H1 (cell line): ENCODE measurements at regions not wholly inside any gene's neighbourhood (a gene's known extent, or its start where the extent isn't known, plus 50 kb on each side); places are given as distances from the start of the nearest gene placed in this dataset.

Source experiments
- CTCF ChIA-PET: fragments of 300-600 bp; sonication (Branson Sonifier 250); formaldehyde crosslinking; loops from one replicate; lab custom pipeline; 2021; ENCODE audit not compliant: partially characterized antibody; lab: Charles Lee
- POLR2A ChIA-PET: fragments of 300-600 bp; sonication (Branson Sonifier 250); formaldehyde crosslinking; loops from one replicate; lab custom pipeline; 2021; ENCODE audit warnings: inconsistent platforms; ENCODE audit not compliant: partially characterized antibody; lab: Charles Lee
- DNase-seq, 2 experiments: peaks; one replicate each; pipeline versions ENCODE4 v3.0.0 to v3.0.0-alpha.2; 2010 to 2022; ENCODE audit warnings: low spot score in 2 of 2, low read depth in 1 of 2, mixed read lengths in 1 of 2
- FAIRE-seq: peaks from 2 replicates; lab custom pipeline; 2011; peaks lifted over from hg19 to GRCh38; lab: Jason Lieb, UNC
- H2AFZ ChIP-seq: 2 replicates; pipeline ENCODE4 v1.8.1; 2012; ENCODE audit warnings: low read length, inconsistent platforms
- H2AK5ac ChIP-seq: 2 replicates; pipeline ENCODE4 v1.6.1; 2013; ENCODE audit warnings: low read depth, low read length
- H2BK120ac ChIP-seq: replicated peaks from 2 replicates; pipeline ENCODE3; 2013; ENCODE audit warnings: low read depth, low read length, inconsistent platforms
- H2BK12ac ChIP-seq: 2 replicates; pipeline ENCODE4 v1.6.1; 2013; ENCODE audit warnings: low read depth, low read length
- H2BK15ac ChIP-seq: 2 replicates; pipeline ENCODE4 v1.6.1; 2013; ENCODE audit warnings: low read length
- H2BK20ac ChIP-seq: 2 replicates; pipeline ENCODE4 v1.6.1; 2013; ENCODE audit warnings: low read length
- H2BK5ac ChIP-seq: 2 replicates; pipeline ENCODE4 v1.6.1; 2013; ENCODE audit warnings: low read depth, low read length
- H3K14ac ChIP-seq: 2 replicates; pipeline ENCODE4 v1.6.1; 2013; ENCODE audit warnings: inconsistent platforms; ENCODE audit not compliant: insufficient read length
- H3K18ac ChIP-seq: 2 replicates; pipeline ENCODE4 v1.6.1; 2013; ENCODE audit warnings: low read length; ENCODE audit errors: extremely low read depth
- H3K23ac ChIP-seq: 2 replicates; pipeline ENCODE4 v1.6.1; 2013; ENCODE audit warnings: inconsistent platforms; ENCODE audit not compliant: insufficient read length
- H3K23me2 ChIP-seq: 2 replicates; pipeline ENCODE4 v1.6.1; 2013; ENCODE audit warnings: low read depth, low read length
- H3K27ac ChIP-seq: 2 replicates; pipeline ENCODE4 v1.6.1; 2011; ENCODE audit warnings: low read depth, low read length, inconsistent platforms
- H3K27me3 ChIP-seq, 4 experiments: replicated peaks in 1 of 4; 1 replicate in 1 of 4; 2 replicates in 3 of 4; pipeline versions ENCODE4 v1.6.1 to v1.8.1; 2011 to 2013; ENCODE audit warnings: low read length in 3 of 4, mild to moderate bottlenecking in 3 of 4, inconsistent platforms in 2 of 4, mixed read lengths in 2 of 4, moderate library complexity in 1 of 4; ENCODE audit not compliant: control insufficient read depth in 3 of 4, insufficient read depth in 3 of 4; ENCODE audit errors: extremely low read depth in 1 of 4
- H3K36me3 ChIP-seq, 4 experiments: 2 replicates each; pipeline versions ENCODE4 v1.6.1 to v1.8.1; 2011 to 2013; ENCODE audit warnings: mild to moderate bottlenecking in 4 of 4, low read length in 3 of 4, moderate library complexity in 2 of 4, control low read depth in 1 of 4, inconsistent platforms in 1 of 4; ENCODE audit not compliant: insufficient read depth in 4 of 4, control insufficient read depth in 2 of 4
- H3K4ac ChIP-seq: replicated peaks from 2 replicates; pipeline ENCODE3; 2013; ENCODE audit warnings: low read length, low read depth, mixed read lengths, inconsistent platforms; ENCODE audit not compliant: insufficient read length
- H3K4me1 ChIP-seq, 4 experiments: replicated peaks in 1 of 4; 1 replicate in 1 of 4; 2 replicates in 3 of 4; pipeline versions ENCODE4 v1.6.1 to v1.8.1; 2011 to 2013; ENCODE audit warnings: low read length in 3 of 4, inconsistent platforms in 2 of 4, mixed read lengths in 1 of 4; ENCODE audit not compliant: insufficient read depth in 4 of 4, control insufficient read depth in 3 of 4
- H3K4me2 ChIP-seq, 2 experiments: 2 replicates each; pipeline versions ENCODE4 v1.6.1 to v1.8.1; 2011 to 2013; ENCODE audit warnings: low read depth in 2 of 2, low read length in 2 of 2, control low read depth in 1 of 2, inconsistent platforms in 1 of 2, mild to moderate bottlenecking in 1 of 2; ENCODE audit not compliant: insufficient read depth in 1 of 2
- H3K4me3 ChIP-seq, 4 experiments: fragments of 200-600, 300-600 bp in 1 of 4; sonication (generic), shearing (Covaris generic), sonication (Bioruptor Twin) in 1 of 4; 2 replicates each; pipeline versions ENCODE4 v1.5.1 to v1.8.1; 2011 to 2016; ENCODE audit warnings: low read length in 4 of 4, low read depth in 3 of 4, control low read depth in 2 of 4, inconsistent platforms in 2 of 4, mild to moderate bottlenecking in 2 of 4, mixed read lengths in 1 of 4, moderate library complexity in 1 of 4; ENCODE audit not compliant: insufficient read depth in 2 of 4; ENCODE audit errors: extremely low read depth in 1 of 4
- H3K56ac ChIP-seq: replicated peaks from 2 replicates; pipeline ENCODE3; 2013; ENCODE audit warnings: low read depth, mild to moderate bottlenecking, mixed read lengths, low read length, inconsistent platforms; ENCODE audit not compliant: insufficient read length
- H3K79me1 ChIP-seq: 2 replicates; pipeline ENCODE4 v1.6.1; 2013; ENCODE audit warnings: low read depth, low read length, control low read depth
- H3K79me2 ChIP-seq, 2 experiments: 2 replicates each; pipeline versions ENCODE4 v1.6.1 to v1.8.1; 2012 to 2013; ENCODE audit warnings: low read length in 2 of 2, mild to moderate bottlenecking in 2 of 2, inconsistent platforms in 1 of 2; ENCODE audit not compliant: insufficient read depth in 2 of 2, control insufficient read depth in 1 of 2
- H3K9ac ChIP-seq, 4 experiments: replicated peaks in 1 of 4; 1 replicate in 1 of 4; 2 replicates in 3 of 4; pipeline versions ENCODE4 v1.6.1 to v1.8.1; 2011 to 2013; ENCODE audit warnings: low read depth in 3 of 4, low read length in 3 of 4, control low read depth in 2 of 4, mild to moderate bottlenecking in 2 of 4, moderate library complexity in 2 of 4, inconsistent platforms in 1 of 4; ENCODE audit errors: extremely low read depth in 1 of 4
- H3K9me3 ChIP-seq, 2 experiments: 2 replicates each; pipeline versions ENCODE4 v1.6.1 to v1.8.1; 2012 to 2013; ENCODE audit warnings: mild to moderate bottlenecking in 2 of 2, moderate library complexity in 2 of 2, control low read depth in 1 of 2, inconsistent platforms in 1 of 2, low read depth in 1 of 2, low read length in 1 of 2, mixed read lengths in 1 of 2; ENCODE audit not compliant: insufficient read depth in 2 of 2
- H4K20me1 ChIP-seq, 2 experiments: replicated peaks in 1 of 2; 2 replicates each; pipeline versions ENCODE3 to v1.8.1; 2011 to 2013; ENCODE audit warnings: inconsistent platforms in 2 of 2, low read length in 2 of 2, mild to moderate bottlenecking in 1 of 2; ENCODE audit not compliant: insufficient read depth in 2 of 2, control insufficient read depth in 1 of 2
- H4K5ac ChIP-seq: 2 replicates; pipeline ENCODE4 v1.6.1; 2013; ENCODE audit warnings: low read length, low read depth, mixed read lengths, inconsistent platforms; ENCODE audit not compliant: insufficient read length
- H4K8ac ChIP-seq: 2 replicates; pipeline ENCODE4 v1.8.0; 2013; ENCODE audit warnings: mild to moderate bottlenecking, moderate library complexity, low read length, inconsistent platforms; ENCODE audit not compliant: insufficient read depth; ENCODE audit errors: extremely low read depth
- H4K91ac ChIP-seq: replicated peaks from 2 replicates; pipeline ENCODE3; 2013; ENCODE audit warnings: low read length, mixed read lengths, inconsistent platforms; ENCODE audit not compliant: insufficient read length
- BCL11A ChIP-seq, 2 experiments: IDR thresholded peaks; one replicate each; pipeline ENCODE4 v1.6.1; 2011; ENCODE audit warnings: low read depth in 2 of 2, low read length in 2 of 2, mild to moderate bottlenecking in 2 of 2
- KDM5A ChIP-seq: fragments of 200-600 bp; IDR thresholded peaks from 2 replicates; pipeline ENCODE4 v1.7.1; 2012; ENCODE audit warnings: mild to moderate bottlenecking, low read length, inconsistent platforms, mixed read lengths
- NANOG ChIP-seq: IDR thresholded peaks from 2 replicates; pipeline ENCODE4 v1.6.1; 2011; ENCODE audit warnings: low read length, low read depth, mild to moderate bottlenecking, inconsistent platforms; ENCODE audit not compliant: insufficient read depth, poor library complexity, severe bottlenecking
- NRF1 ChIP-seq: IDR thresholded peaks from 2 replicates; pipeline ENCODE4 v1.6.1; 2011; ENCODE audit warnings: mild to moderate bottlenecking, low read depth, low read length, improper control_type of control experiment
- SP1 ChIP-seq: IDR thresholded peaks from 2 replicates; pipeline ENCODE4 v1.6.1; 2011; ENCODE audit warnings: low read depth, low read length
- WGBS, 2 experiments: shearing (Covaris generic) in 1 of 2; methylation state at CpG; one replicate each; pipeline versions ENCODE4 v1.1.6 to v1.1.7; 2013 to 2015; ENCODE audit warnings: low lambda C conversion rate in 2 of 2, mixed read lengths in 2 of 2, inconsistent platforms in 1 of 2, low coverage in 1 of 2, missing lambda C conversion rate in 1 of 2; ENCODE audit not compliant: insufficient replicate concordance in 2 of 2, insufficient coverage in 1 of 2, insufficient read length in 1 of 2; ENCODE audit errors: extremely low coverage in 1 of 2, missing lambda C conversion rate in 1 of 2; 5-methylcytosine and 5-hydroxymethylcytosine counted together

- Histone ChIP-seq H4K91ac (no peak overlapping the region), H2AK5ac (no peak overlapping the region), H3K79me2 (no peaks in the 10 kb centered on the region), H2BK15ac (no peak overlapping the region), H2AFZ (no peak overlapping the region), H3K9me3 (no peaks in the 10 kb centered on the region), H3K23me2 (no peaks in the 10 kb centered on the region), H2BK120ac (no peak overlapping the region), H3K9ac (no peak overlapping the region), H3K27me3 (no peaks in the 10 kb centered on the region), H3K27ac (no peak overlapping the region), H3K36me3 (no peaks in the 10 kb centered on the region), H3K18ac (no peak overlapping the region), H3K4me1 (no peaks in the 10 kb centered on the region), H3K4ac (no peak overlapping the region), H3K4me3 (no peak overlapping the region), H3K4me2 (no peak overlapping the region), H4K8ac (no peak overlapping the region), H3K79me1 (no peaks in the 10 kb centered on the region), H2BK12ac (no peak overlapping the region), H4K20me1 (no peaks in the 10 kb centered on the region), H4K5ac (no peak overlapping the region), H2BK5ac (no peak overlapping the region), H2BK20ac (no peak overlapping the region), H3K23ac (no peak overlapping the region), H3K14ac (no peak overlapping the region), H3K56ac (no peak overlapping the region)
- ChIA-PET POLR2A (no interaction called here), CTCF (interaction anchor here (0.9 to 1.4 kb wide), 2 partner anchors 104 to 109 kb away, joined by 4 read pairs; no protein-coding TSS in a partner anchor)
- no peak for FAIRE-seq
- no peak for DNase-seq
- 88% methylated on average over 1 of the region's 1 CpG; no CpG with 5 or more reads in 1 of the 2 experiments for WGBS, 2 experiments
- TF ChIP-seq BCL11A (IDR thresholded peaks at IDR 0.05; ENCODE audit: low read depth in 2 of 2, low read length in 2 of 2) (no peak), KDM5A (no peak), NANOG (no peak), SP1 (no peak), NRF1 (no peak)
These were observed 109.7 kb upstream of the FLRT2 start for GRCh38 chr14:85420278-85420677.
